ENCODE measurements at regions not wholly inside any gene's neighbourhood (a gene's known extent, or its start where the extent isn't known, plus 50 kb on each side); places are given as distances from the start of the nearest gene placed in this dataset.

DNA sequence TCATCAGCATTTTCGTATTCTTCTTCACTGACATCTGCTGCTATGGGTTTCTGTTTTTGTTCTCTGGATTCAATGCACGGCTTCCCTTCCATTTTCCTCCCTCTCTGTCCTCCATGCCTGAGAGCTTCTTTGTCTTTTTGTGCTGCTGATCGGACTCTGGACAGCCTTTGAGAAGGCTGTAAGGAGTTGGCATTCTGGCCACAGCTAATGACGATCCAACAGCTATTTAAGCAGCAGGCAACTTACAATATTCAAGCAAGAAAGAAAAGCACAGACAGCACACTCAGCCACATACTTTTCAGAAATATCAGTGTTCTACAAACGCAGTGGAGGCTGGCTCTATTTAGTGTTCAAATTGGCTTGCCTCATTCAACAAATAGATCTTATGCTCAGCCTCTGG is 60.9 kb upstream of the ZC3H12C start:
- TF ChIP-seq, protein P1, sequence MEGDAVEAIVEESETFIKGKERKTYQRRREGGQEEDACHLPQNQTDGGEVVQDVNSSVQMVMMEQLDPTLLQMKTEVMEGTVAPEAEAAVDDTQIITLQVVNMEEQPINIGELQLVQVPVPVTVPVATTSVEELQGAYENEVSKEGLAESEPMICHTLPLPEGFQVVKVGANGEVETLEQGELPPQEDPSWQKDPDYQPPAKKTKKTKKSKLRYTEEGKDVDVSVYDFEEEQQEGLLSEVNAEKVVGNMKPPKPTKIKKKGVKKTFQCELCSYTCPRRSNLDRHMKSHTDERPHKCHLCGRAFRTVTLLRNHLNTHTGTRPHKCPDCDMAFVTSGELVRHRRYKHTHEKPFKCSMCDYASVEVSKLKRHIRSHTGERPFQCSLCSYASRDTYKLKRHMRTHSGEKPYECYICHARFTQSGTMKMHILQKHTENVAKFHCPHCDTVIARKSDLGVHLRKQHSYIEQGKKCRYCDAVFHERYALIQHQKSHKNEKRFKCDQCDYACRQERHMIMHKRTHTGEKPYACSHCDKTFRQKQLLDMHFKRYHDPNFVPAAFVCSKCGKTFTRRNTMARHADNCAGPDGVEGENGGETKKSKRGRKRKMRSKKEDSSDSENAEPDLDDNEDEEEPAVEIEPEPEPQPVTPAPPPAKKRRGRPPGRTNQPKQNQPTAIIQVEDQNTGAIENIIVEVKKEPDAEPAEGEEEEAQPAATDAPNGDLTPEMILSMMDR (IDR thresholded peaks at IDR 0.05), result no peak
- no peak overlapping the region for H3K4me3 Mint-ChIP-seq (ENCODE audit: unreplicated experiment)

GRCh38 chr11:110032957-110033570 is 60.1 kb upstream of the ZC3H12C start:
- TF ChIP-seq, protein P1 (IDR thresholded peaks at IDR 0.05), result no peak
- no peaks in the 10 kb centered on the region for H3K4me1 Mint-ChIP-seq (ENCODE audit: low read depth)

More for the DNA sequence above, 60.9 kb upstream of the ZC3H12C start:
- no peak for DNase-seq (ENCODE audit: low spot score)
- H3K27ac Mint-ChIP-seq (ENCODE audit: unreplicated experiment), result no peak overlapping the region
- H3K9me3 Mint-ChIP-seq (ENCODE audit: low read depth), result no peaks in the 10 kb centered on the region
- H3K4me1 Mint-ChIP-seq (ENCODE audit: low read depth), result no peaks in the 10 kb centered on the region
- H3K27me3 Mint-ChIP-seq (ENCODE audit: low read depth), result no peaks in the 10 kb centered on the region
- H3K36me3 Mint-ChIP-seq (ENCODE audit: low read depth), result no peaks in the 10 kb centered on the region

GRCh38 chr11:110034806-110035205 is 58.4 kb upstream of the ZC3H12C start:
- Mint-ChIP-seq H3K36me3 (ENCODE audit: low read depth) (no peaks in the 10 kb centered on the region), H3K27me3 (ENCODE audit: low read depth) (no peaks in the 10 kb centered on the region)

More at GRCh38 chr11:110032957-110033570, 60.1 kb upstream of the ZC3H12C start:
- no peak for DNase-seq (ENCODE audit: low spot score)
- H3K4me3 Mint-ChIP-seq (ENCODE audit: unreplicated experiment), result no peak overlapping the region
- no peaks in the 10 kb centered on the region for H3K9me3 Mint-ChIP-seq (ENCODE audit: low read depth)
- H3K36me3 Mint-ChIP-seq (ENCODE audit: low read depth), result no peaks in the 10 kb centered on the region
- no peak overlapping the region for H3K27ac Mint-ChIP-seq (ENCODE audit: unreplicated experiment)
- no peaks in the 10 kb centered on the region for H3K27me3 Mint-ChIP-seq (ENCODE audit: low read depth)

DNA sequence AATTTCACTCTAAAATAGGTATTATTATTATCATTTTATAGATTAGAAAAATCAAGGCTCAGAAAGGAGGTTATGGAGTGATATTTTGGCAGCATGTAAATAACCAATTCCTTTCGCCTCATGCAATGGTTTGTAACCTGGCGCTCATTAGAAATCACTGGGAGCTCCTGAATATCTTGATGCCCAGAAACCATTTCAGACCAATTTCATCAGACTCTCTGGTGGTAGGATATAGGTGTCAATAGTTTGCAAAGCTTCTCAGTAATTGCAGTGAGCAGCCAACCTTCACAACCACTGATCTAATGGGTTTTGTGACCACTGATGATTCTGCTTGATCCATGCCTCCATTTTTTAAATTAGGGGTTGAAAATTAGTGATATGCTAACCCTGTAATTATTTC is 57.8 kb upstream of the ZC3H12C start:
- Mint-ChIP-seq H3K4me3 (ENCODE audit: unreplicated experiment) (no peak overlapping the region), H3K27ac (ENCODE audit: unreplicated experiment) (no peak overlapping the region), H3K27me3 (ENCODE audit: low read depth) (no peaks in the 10 kb centered on the region), H3K4me1 (ENCODE audit: low read depth) (no peaks in the 10 kb centered on the region), H3K9me3 (ENCODE audit: low read depth) (no peaks in the 10 kb centered on the region), H3K36me3 (ENCODE audit: low read depth) (no peaks in the 10 kb centered on the region)
- no peak for DNase-seq (ENCODE audit: low spot score)
- TF ChIP-seq, protein P1 (IDR thresholded peaks at IDR 0.05), result no peak

More at GRCh38 chr11:110034806-110035205, 58.4 kb upstream of the ZC3H12C start:
- H3K9me3 Mint-ChIP-seq (ENCODE audit: low read depth), result no peaks in the 10 kb centered on the region
- no peak for DNase-seq (ENCODE audit: low spot score)
- H3K27ac Mint-ChIP-seq (ENCODE audit: unreplicated experiment), result no peak overlapping the region
- H3K4me3 Mint-ChIP-seq (ENCODE audit: unreplicated experiment), result no peak overlapping the region
- no peaks in the 10 kb centered on the region for H3K4me1 Mint-ChIP-seq (ENCODE audit: low read depth)
- TF ChIP-seq, protein P1 (IDR thresholded peaks at IDR 0.05), result no peak

- no peak for DNase-seq (ENCODE audit: low spot score)
- H3K27me3 Mint-ChIP-seq (ENCODE audit: low read depth), result no peaks in the 10 kb centered on the region
- no peaks in the 10 kb centered on the region for H3K36me3 Mint-ChIP-seq (ENCODE audit: low read depth)
- no peaks in the 10 kb centered on the region for H3K4me1 Mint-ChIP-seq (ENCODE audit: low read depth)
- H3K9me3 Mint-ChIP-seq (ENCODE audit: low read depth), result no peaks in the 10 kb centered on the region
- no peak overlapping the region for H3K27ac Mint-ChIP-seq (ENCODE audit: unreplicated experiment)
- no peak overlapping the region for H3K4me3 Mint-ChIP-seq (ENCODE audit: unreplicated experiment)
- TF ChIP-seq, protein P1 (IDR thresholded peaks at IDR 0.05), result no peak
These were observed 55.0 kb upstream of the ZC3H12C start for GRCh38 chr11:110038201-110038600.

Data from chondrocyte (in vitro differentiated cells).